K562 (cell line): ENCODE measurements at regions not wholly inside any gene's neighbourhood (a gene's known extent, or its start where the extent isn't known, plus 50 kb on each side); places are given as distances from the start of the nearest gene placed in this dataset.

Source experiments
- ATAC-seq: fragments of 200-7000 bp; cut with Tn5 transposase; 3 replicates; pipeline ENCODE4 v1.9.1; 2020; ENCODE audit warnings: moderate library complexity
- BruUV-seq: library from RNA; stranded (reverse); fragments of 400-500 nt; replicated peaks from 2 replicates; lab custom pipeline; 2021; lab: Mats Ljungman, UMichigan
- CTCF ChIA-PET: fragments of 300-600 bp; formaldehyde crosslinking; extraction: SDS; loops from one replicate; lab custom pipeline; 2021; ENCODE audit warnings: low intra/inter-chr PET ratio; lab: Yijun Ruan, JAX
- POLR2A ChIA-PET: fragments of 300-600, 350-650 bp; sonication (Branson Sonifier 250); formaldehyde crosslinking; extraction: SDS; loops from one replicate; lab custom pipeline; 2021; ENCODE audit warnings: antibody characterized with exemption, inconsistent platforms; lab: Yijun Ruan, JAX
- DNase-seq, 4 experiments: peaks; one replicate each; pipeline versions ENCODE4 v3.0.0 to v3.0.0-alpha.2; 2011 to 2018; ENCODE audit warnings: low spot score in 3 of 4, mixed read lengths in 3 of 4; ENCODE audit errors: extremely low read depth in 1 of 4
- FAIRE-seq: peaks from 2 replicates; lab custom pipeline; 2011; peaks lifted over from hg19 to GRCh38; lab: Jason Lieb, UNC
- H2AFZ ChIP-seq: 2 replicates; pipeline ENCODE4 v1.6.0; 2011; ENCODE audit warnings: low read depth, low read length, control low read depth, inconsistent platforms
- H3K27ac ChIP-seq: fragments of 200-600 bp; 3 replicates; pipeline ENCODE4 v1.8.0; 2011; ENCODE audit warnings: low read depth, mild to moderate bottlenecking, control low read depth, inconsistent platforms, low read length, moderate library complexity, mixed read lengths; ENCODE audit errors: extremely low read depth
- H3K27me3 ChIP-seq, 2 experiments: fragments of 300-600 bp in 1 of 2; 2 replicates in 1 of 2; 3 replicates in 1 of 2; pipeline versions ENCODE4 v1.6.0 to v1.8.0; 2011; ENCODE audit warnings: inconsistent platforms in 2 of 2, low read length in 2 of 2, mild to moderate bottlenecking in 1 of 2, mixed read lengths in 1 of 2, moderate library complexity in 1 of 2; ENCODE audit not compliant: control insufficient read depth in 2 of 2, insufficient read depth in 2 of 2
- H3K36me3 ChIP-seq: fragments of 300-600 bp; 3 replicates; pipeline ENCODE4 v1.8.0; 2011; ENCODE audit warnings: mild to moderate bottlenecking, low read length, inconsistent platforms; ENCODE audit not compliant: control insufficient read depth, insufficient read depth
- H3K4me1 ChIP-seq, 2 experiments: fragments of 200-600 bp in 1 of 2; replicated peaks in 1 of 2; 2 replicates in 1 of 2; 3 replicates in 1 of 2; pipeline versions ENCODE4 v1.5.1 to v1.8.0; 2011; ENCODE audit warnings: inconsistent platforms in 2 of 2, low read length in 2 of 2, mild to moderate bottlenecking in 1 of 2, mixed read lengths in 1 of 2, moderate library complexity in 1 of 2; ENCODE audit not compliant: control insufficient read depth in 2 of 2, insufficient read depth in 2 of 2
- H3K4me2 ChIP-seq: 2 replicates; pipeline ENCODE4 v1.6.1; 2011; ENCODE audit warnings: low read length, control low read depth, inconsistent platforms, mixed read lengths; ENCODE audit not compliant: insufficient read depth
- H3K4me3 ChIP-seq: fragments of 200-600 bp; sonication (generic), shearing (Covaris generic); 2 replicates; pipeline ENCODE4 v1.5.1; 2016; ENCODE audit warnings: control low read depth, inconsistent platforms
- H3K79me2 ChIP-seq: fragments of 200-600 bp; 3 replicates; pipeline ENCODE4 v1.8.0; 2011; ENCODE audit warnings: low read length, inconsistent platforms; ENCODE audit not compliant: control insufficient read depth, insufficient read depth
- H3K9ac ChIP-seq, 2 experiments: 2 replicates each; pipeline versions ENCODE4 v1.6.0 to v1.6.1; 2011; ENCODE audit warnings: low read depth in 2 of 2, low read length in 2 of 2, control low read depth in 1 of 2, inconsistent platforms in 1 of 2, mild to moderate bottlenecking in 1 of 2, mixed read lengths in 1 of 2; ENCODE audit not compliant: insufficient read depth in 1 of 2
- H3K9me1 ChIP-seq: one replicate; pipeline ENCODE4 v1.6.0; 2011; ENCODE audit warnings: inconsistent platforms, mild to moderate bottlenecking, low read length, moderate library complexity; ENCODE audit not compliant: control insufficient read depth, insufficient read depth
- H3K9me3 ChIP-seq: replicated peaks from 2 replicates; pipeline ENCODE4 v1.5.1; 2011; ENCODE audit warnings: low read depth, low read length, inconsistent platforms; ENCODE audit not compliant: control insufficient read depth, insufficient read depth
- H4K20me1 ChIP-seq: replicated peaks from 2 replicates; pipeline ENCODE4 v1.6.1; 2011; ENCODE audit warnings: low read length, inconsistent platforms, mixed read lengths; ENCODE audit not compliant: control insufficient read depth, insufficient read depth
- BCL6 ChIP-seq: fragments of 250-450 bp; sonication (Bioruptor Pico); IDR thresholded peaks from 2 replicates; pipeline ENCODE4 v1.4.0; 2020
- CGGBP1 ChIP-seq: fragments of 250-450 bp; sonication (Bioruptor Pico); IDR thresholded peaks from 2 replicates; pipeline ENCODE4 v1.9.0; 2021; ENCODE audit warnings: mild to moderate bottlenecking
- FOXJ3 ChIP-seq: sonication (generic); formaldehyde crosslinking; IDR thresholded peaks from 2 replicates; pipeline ENCODE4 v1.4.0; 2020; ENCODE audit warnings: mild to moderate bottlenecking, missing genetic modification reagents
- HDAC1 ChIP-seq, 2 experiments: fragments of 450-650 bp; IDR thresholded peaks; 2 replicates each; pipeline ENCODE4 v1.6.1; 2016 to 2017; ENCODE audit warnings: inconsistent platforms in 1 of 2, mild to moderate bottlenecking in 1 of 2, moderate library complexity in 1 of 2
- NFRKB ChIP-seq: fragments of 450-650 bp; IDR thresholded peaks from 2 replicates; pipeline ENCODE4 v1.6.1; 2016; ENCODE audit warnings: low read depth
- SIN3A ChIP-seq, 2 experiments: fragments of 150-350 bp in 1 of 2; IDR thresholded peaks; 2 replicates each; pipeline ENCODE4 v1.6.1; 2011 to 2016; ENCODE audit warnings: borderline replicate concordance in 2 of 2, low read depth in 2 of 2, low read length in 2 of 2, mild to moderate bottlenecking in 2 of 2, moderate library complexity in 2 of 2; ENCODE audit not compliant: control insufficient read depth in 1 of 2
- SMAD4 ChIP-seq: fragments of 250-450 bp; sonication (Bioruptor Pico); conservative IDR thresholded peaks from 2 replicates; pipeline ENCODE4 v1.8.0; 2021; ENCODE audit warnings: inconsistent platforms, mild to moderate bottlenecking, moderate library complexity
- ZBTB5 ChIP-seq: fragments of 450-650 bp; IDR thresholded peaks from 2 replicates; pipeline ENCODE4 v1.6.1; 2017; ENCODE audit warnings: antibody characterized with exemption
- ZNF124 ChIP-seq: sonication (generic); formaldehyde crosslinking; IDR thresholded peaks from 2 replicates; pipeline ENCODE4 v1.8.1; 2022; ENCODE audit warnings: missing genetic modification reagents
- ZNF197 ChIP-seq: fragments of 200-800 bp; sonication (Bioruptor generic); IDR thresholded peaks from 2 replicates; pipeline ENCODE4 v1.6.1; 2016; ENCODE audit warnings: low read depth, missing genetic modification characterization, missing compliant biosample characterization
- ZNF395 ChIP-seq: fragments of 200-800 bp; sonication (Bioruptor generic); IDR thresholded peaks from 2 replicates; pipeline ENCODE4 v1.6.1; 2017; ENCODE audit warnings: missing genetic modification characterization, missing compliant biosample characterization
- ZNF592 ChIP-seq: fragments of 450-650 bp; IDR thresholded peaks from 2 replicates; pipeline ENCODE4 v1.6.1; 2017; ENCODE audit warnings: antibody characterized with exemption, mild to moderate bottlenecking
- ZSCAN32 ChIP-seq: fragments of 450-650 bp; formaldehyde crosslinking; IDR thresholded peaks from 2 replicates; pipeline ENCODE4 v1.4.0; 2020; ENCODE audit warnings: mild to moderate bottlenecking, moderate library complexity
- WGBS: fragments of 100-300 bp; shearing (Covaris generic); methylation state at CpG from one replicate; pipeline ENCODE4 v1.1.6; 2016; ENCODE audit warnings: low coverage, mixed read lengths; ENCODE audit not compliant: insufficient coverage; ENCODE audit errors: missing lambda C conversion rate; 5-methylcytosine and 5-hydroxymethylcytosine counted together
- in situ Hi-C: fragments of 300-500 bp; cut with MboI; formaldehyde crosslinking; loops from 4 replicates; pipeline ENCODE4 v1.15.0; 2018; ENCODE audit warnings: inconsistent platforms, mixed read lengths
- intact Hi-C: fragments of 100-400 bp; cut with micrococcal nuclease; formaldehyde crosslinking; loops from 2 replicates; pipeline ENCODE4 v1.14.2; 2022

- FAIRE-seq (no peak), ATAC-seq (no peak), DNase-seq (no peak)
- Histone ChIP-seq H3K9me3 (no peaks in the 10 kb centered on the region), H3K4me3 (no peak overlapping the region), H4K20me1 (no peaks in the 10 kb centered on the region), H3K27ac (peak overlapping the region; percentile 53), H2AFZ (peak overlapping the region; percentile 90), H3K4me2 (no peak overlapping the region), H3K36me3 (no peaks in the 10 kb centered on the region), H3K4me1 (peaks cover 3 to 39% of the 10 kb centered on the region in 2 experiments; a peak in 4 of 5 replicates), H3K9ac (peak overlapping the region; percentile 12 to 28; a peak in 1 of 4 replicates), H3K9me1 (no peaks in the 10 kb centered on the region), H3K79me2 (no peaks in the 10 kb centered on the region), H3K27me3 (no peaks in the 10 kb centered on the region)
- no TSS peak for BruUV-seq
- ChIA-PET CTCF (no interaction called here), POLR2A (interaction anchor here (2.7 kb wide), 1 partner anchor 9 kb away, joined by 19 read pairs; no protein-coding TSS in a partner anchor)
- in situ Hi-C loops (no loop called here), intact Hi-C loops (no loop called here)
- WGBS, result 31% methylated on average over 2 of the region's 2 CpGs
- no peak for TF ChIP-seq ZSCAN32 (CRISPR knock-in tag)
- no peak for TF ChIP-seq ZNF197 (CRISPR knock-in tag)
- no peak for TF ChIP-seq SIN3A (IDR thresholded peaks at IDR 0.05; ENCODE audit: borderline replicate concordance in 2 of 2, control insufficient read depth in 1 of 2, low read depth in 2 of 2, low read length in 2 of 2)
- no peak for TF ChIP-seq CGGBP1
- TF ChIP-seq BCL6, result no peak
- 0 out of 2 replicates have a peak, but pooled peaks have one; percentile 49 for TF ChIP-seq NFRKB
- peak; percentile 57 for TF ChIP-seq ZNF592
- 0 out of 4 replicates have a peak, but pooled peaks of 1 of the 2 experiments have one; percentile 22 for TF ChIP-seq HDAC1 (IDR thresholded peaks at IDR 0.05)
- no peak for TF ChIP-seq ZBTB5
- no peak; the same call in 1 of the 2 replicates for TF ChIP-seq SMAD4 (CRISPR knock-in tag)
- TF ChIP-seq ZNF395 (CRISPR knock-in tag), result 0 out of 2 replicates have a peak, but pooled peaks have one; percentile 24
- TF ChIP-seq ZNF124 (CRISPR knock-in tag), result no peak
- TF ChIP-seq FOXJ3 (CRISPR knock-in tag), result no peak
Observed at GRCh38 chr3:177348974-177349373, 151.7 kb upstream of the TBL1XR1 start.
